PC-3 (cell line): ENCODE measurements at regions not wholly inside any gene's neighbourhood (a gene's known extent, or its start where the extent isn't known, plus 50 kb on each side); places are given as distances from the start of the nearest gene placed in this dataset.

Experiments used
- ATAC-seq: fragments of 200-7000 bp; cut with Tn5 transposase; 2 replicates; pipeline ENCODE4 v1.9.1; 2020; ENCODE audit warnings: mild to moderate bottlenecking, moderate library complexity
- BruUV-seq: library from RNA; stranded (reverse); fragments of 400-500 nt; replicated peaks from 2 replicates; lab custom pipeline; 2021; lab: Mats Ljungman, UMichigan
- CTCF ChIA-PET: fragments of 300-600 bp; sonication (Branson Sonifier 250); formaldehyde crosslinking; loops from one replicate; lab custom pipeline; 2022; ENCODE audit warnings: antibody characterized with exemption; lab: Charles Lee
- POLR2A ChIA-PET: fragments of 300-600 bp; sonication (Branson Sonifier 250); formaldehyde crosslinking; loops from one replicate; lab custom pipeline; 2022; ENCODE audit warnings: antibody characterized with exemption; ENCODE audit not compliant: unreplicated experiment; lab: Charles Lee
- DNase-seq: peaks from one replicate; pipeline ENCODE4 v3.0.0-alpha.2; 2015
- H2AFZ ChIP-seq: fragments of 300-600 bp; sonication (generic); 2 replicates; pipeline ENCODE4 v1.6.0; 2016; ENCODE audit warnings: antibody characterized with exemption, low read length
- H3F3A ChIP-seq: fragments of 300-600 bp; sonication (generic); one replicate; pipeline ENCODE4 v1.6.0; 2017; ENCODE audit warnings: antibody characterized with exemption, low read length, control low read depth, mild to moderate bottlenecking; ENCODE audit not compliant: unreplicated experiment
- H3K27ac ChIP-seq: fragments of 300-600 bp; sonication (generic); 2 replicates; pipeline ENCODE4 v1.5.1; 2016; ENCODE audit warnings: mild to moderate bottlenecking, low read length
- H3K27me3 ChIP-seq: fragments of 300-600 bp; sonication (generic); 2 replicates; pipeline ENCODE4 v1.6.1; 2016; ENCODE audit warnings: low read length, mixed read lengths
- H3K36me3 ChIP-seq: fragments of 300-600 bp; sonication (generic); 2 replicates; pipeline ENCODE4 v1.6.1; 2016; ENCODE audit warnings: low read depth, mixed run types, low read length, mixed read lengths
- H3K4me1 ChIP-seq: fragments of 300-600 bp; sonication (generic); 2 replicates; pipeline ENCODE4 v1.5.1; 2016; ENCODE audit warnings: low read length; ENCODE audit not compliant: insufficient read depth
- H3K4me2 ChIP-seq: fragments of 300-600 bp; sonication (generic); 2 replicates; pipeline ENCODE4 v1.6.0; 2016; ENCODE audit warnings: low read length
- H3K4me3 ChIP-seq: fragments of 300-600 bp; sonication (generic); 2 replicates; pipeline ENCODE4 v1.5.1; 2016; ENCODE audit warnings: mild to moderate bottlenecking, low read length, mixed read lengths
- H3K79me2 ChIP-seq: fragments of 300-600 bp; sonication (generic); 2 replicates; pipeline ENCODE4 v1.6.1; 2017; ENCODE audit warnings: low read length, mixed read lengths
- H3K9ac ChIP-seq: fragments of 300-600 bp; sonication (generic); 2 replicates; pipeline ENCODE4 v1.6.0; 2016; ENCODE audit warnings: mild to moderate bottlenecking, low read length
- H3K9me2 ChIP-seq: fragments of 300-600 bp; sonication (generic); replicated peaks from 2 replicates; pipeline ENCODE4 v1.6.1; 2016; ENCODE audit warnings: mixed run types, low read length, mixed read lengths
- H3K9me3 ChIP-seq: fragments of 300-600 bp; sonication (generic); 2 replicates; pipeline ENCODE4 v1.6.1; 2016; ENCODE audit warnings: low read length, mixed read lengths
- H4K20me1 ChIP-seq: fragments of 300-600 bp; sonication (generic); 2 replicates; pipeline ENCODE4 v1.6.1; 2016; ENCODE audit warnings: low read length, mixed read lengths
- EZH2 ChIP-seq: fragments of 300-600 bp; sonication (generic); IDR thresholded peaks from one replicate; pipeline ENCODE4 v1.6.1; 2017; ENCODE audit warnings: antibody characterized with exemption, mild to moderate bottlenecking, low read length; ENCODE audit not compliant: unreplicated experiment
- EZH2phosphoT487 ChIP-seq: fragments of 300-600 bp; sonication (generic); IDR thresholded peaks from 2 replicates; pipeline ENCODE4 v1.6.1; 2018; ENCODE audit warnings: mild to moderate bottlenecking, antibody characterized with exemption, low read length, borderline replicate concordance
- intact Hi-C: fragments of 100-400 bp; cut with micrococcal nuclease; formaldehyde crosslinking; loops from 2 replicates; pipeline ENCODE4 v1.9.0; 2023
- TF ChIP-seq, protein P1 (sequence below): fragments of 300-600 bp; sonication (generic); conservative IDR thresholded peaks from 2 replicates; pipeline ENCODE4 v1.5.1; 2017; ENCODE audit warnings: antibody characterized with exemption, low read depth, mild to moderate bottlenecking, low read length

- intact Hi-C loops, result loop anchor here (2.0 kb wide), 1 partner anchor 273 kb away; the partner anchor contains the start of gene SLITRK5
- Histone ChIP-seq H3F3A (no peaks in the 10 kb centered on the region), H2AFZ (no peak overlapping the region), H3K4me3 (no peak overlapping the region), H3K4me1 (no peaks in the 10 kb centered on the region), H3K9ac (no peak overlapping the region), H3K79me2 (no peaks in the 10 kb centered on the region), H3K36me3 (no peaks in the 10 kb centered on the region), H3K9me3 (no peaks in the 10 kb centered on the region), H3K27me3 (no peaks in the 10 kb centered on the region), H4K20me1 (no peaks in the 10 kb centered on the region), H3K9me2 (no peaks in the 10 kb centered on the region), H3K4me2 (no peak overlapping the region), H3K27ac (no peak overlapping the region)
- ChIA-PET POLR2A (no interaction called here), CTCF (no interaction called here)
- DNase-seq (no peak), ATAC-seq (no peak)
- no peak for TF ChIP-seq EZH2phosphoT487
- TF ChIP-seq, protein P1, sequence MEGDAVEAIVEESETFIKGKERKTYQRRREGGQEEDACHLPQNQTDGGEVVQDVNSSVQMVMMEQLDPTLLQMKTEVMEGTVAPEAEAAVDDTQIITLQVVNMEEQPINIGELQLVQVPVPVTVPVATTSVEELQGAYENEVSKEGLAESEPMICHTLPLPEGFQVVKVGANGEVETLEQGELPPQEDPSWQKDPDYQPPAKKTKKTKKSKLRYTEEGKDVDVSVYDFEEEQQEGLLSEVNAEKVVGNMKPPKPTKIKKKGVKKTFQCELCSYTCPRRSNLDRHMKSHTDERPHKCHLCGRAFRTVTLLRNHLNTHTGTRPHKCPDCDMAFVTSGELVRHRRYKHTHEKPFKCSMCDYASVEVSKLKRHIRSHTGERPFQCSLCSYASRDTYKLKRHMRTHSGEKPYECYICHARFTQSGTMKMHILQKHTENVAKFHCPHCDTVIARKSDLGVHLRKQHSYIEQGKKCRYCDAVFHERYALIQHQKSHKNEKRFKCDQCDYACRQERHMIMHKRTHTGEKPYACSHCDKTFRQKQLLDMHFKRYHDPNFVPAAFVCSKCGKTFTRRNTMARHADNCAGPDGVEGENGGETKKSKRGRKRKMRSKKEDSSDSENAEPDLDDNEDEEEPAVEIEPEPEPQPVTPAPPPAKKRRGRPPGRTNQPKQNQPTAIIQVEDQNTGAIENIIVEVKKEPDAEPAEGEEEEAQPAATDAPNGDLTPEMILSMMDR, result no peak
- no peak for TF ChIP-seq EZH2
- no TSS peak for BruUV-seq
Observed at GRCh38 chr13:87398047-87398446, 273.1 kb upstream of the SLITRK5 start.

GRCh38 chr13:87403748-87404432, 267.3 kb upstream of the SLITRK5 start:
- H3K4me3 ChIP-seq, result no peak overlapping the region
- H3K9me3 ChIP-seq, result no peaks in the 10 kb centered on the region
- H3K79me2 ChIP-seq, result no peaks in the 10 kb centered on the region
- DNase-seq, result no peak
- H3F3A ChIP-seq, result no peaks in the 10 kb centered on the region
- H3K27ac ChIP-seq, result no peak overlapping the region
- POLR2A ChIA-PET, result no interaction called here
- intact Hi-C loops, result no loop called here
- CTCF ChIA-PET, result no interaction called here
- H3K27me3 ChIP-seq, result no peaks in the 10 kb centered on the region
- no peak overlapping the region for H3K9ac ChIP-seq
- no peaks in the 10 kb centered on the region for H3K4me1 ChIP-seq
- BruUV-seq, result no TSS peak
- no peaks in the 10 kb centered on the region for H3K36me3 ChIP-seq
- H3K4me2 ChIP-seq, result no peak overlapping the region
- H4K20me1 ChIP-seq, result no peaks in the 10 kb centered on the region
- H3K9me2 ChIP-seq, result no peaks in the 10 kb centered on the region
- no peak overlapping the region for H2AFZ ChIP-seq
- TF ChIP-seq, protein P1, result no peak
- no peak for TF ChIP-seq EZH2phosphoT487
- no peak for TF ChIP-seq EZH2
- ATAC-seq, result no peak

DNA sequence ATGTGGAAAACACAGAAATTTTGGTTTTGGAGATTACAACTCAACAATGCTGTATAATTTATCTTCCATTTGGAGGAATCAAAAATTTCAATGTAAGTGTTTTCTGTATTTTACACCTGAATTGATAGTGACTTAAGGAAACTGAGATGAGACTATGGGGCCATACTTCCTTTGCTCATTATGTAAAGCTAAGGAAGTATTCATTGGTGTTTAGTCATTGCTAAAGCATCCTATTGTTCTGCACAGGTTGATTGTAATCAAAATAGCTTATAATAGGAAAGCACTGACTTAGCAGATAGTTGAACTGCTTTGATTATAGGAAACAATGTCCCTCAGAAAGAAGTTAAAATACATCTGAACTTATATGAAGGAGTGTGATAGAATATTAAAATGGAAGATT, 244.4 kb upstream of the SLITRK5 start:
- DNase-seq, result no peak
- no peaks in the 10 kb centered on the region for H3F3A ChIP-seq
- H3K79me2 ChIP-seq, result no peaks in the 10 kb centered on the region
- H3K27me3 ChIP-seq, result no peaks in the 10 kb centered on the region
- H2AFZ ChIP-seq, result no peak overlapping the region
- ChIA-PET CTCF (no interaction called here), POLR2A (interaction anchor here (0.6 kb wide), 1 partner anchor 8 kb away, joined by 5 read pairs; no protein-coding TSS in a partner anchor)
- no peaks in the 10 kb centered on the region for H3K9me3 ChIP-seq
- TF ChIP-seq, protein P1, result no peak
- no peak for TF ChIP-seq EZH2
- TF ChIP-seq EZH2phosphoT487, result no peak
- H3K4me3 ChIP-seq, result no peak overlapping the region
- no peaks in the 10 kb centered on the region for H3K9me2 ChIP-seq
- intact Hi-C loops, result no loop called here
- ATAC-seq, result no peak
- no peak overlapping the region for H3K9ac ChIP-seq
- no TSS peak for BruUV-seq
- no peaks in the 10 kb centered on the region for H3K4me1 ChIP-seq
- H3K27ac ChIP-seq, result no peak overlapping the region
- H3K36me3 ChIP-seq, result no peaks in the 10 kb centered on the region
- H3K4me2 ChIP-seq, result no peak overlapping the region
- no peaks in the 10 kb centered on the region for H4K20me1 ChIP-seq
